ENCODE measurements at regions not wholly inside any gene's neighbourhood (a gene's known extent, or its start where the extent isn't known, plus 50 kb on each side); places are given as distances from the start of the nearest gene placed in this dataset.

GRCh38 chr1:30331415-30332065, 391.8 kb downstream of the MATN1 start:
- Histone ChIP-seq H3K9ac (ENCODE audit: low read length) (no peak overlapping the region), H4K20me1 (ENCODE audit: insufficient read depth, low read depth, low read length) (no peaks in the 10 kb centered on the region), H3K27ac (ENCODE audit: low read length) (no peak overlapping the region), H3K4me2 (ENCODE audit: low read depth, low read length, poor library complexity, severe bottlenecking) (no peak overlapping the region), H3K9me2 (replicated peaks; ENCODE audit: insufficient read depth, low read length) (no peaks in the 10 kb centered on the region), H3K36me3 (ENCODE audit: insufficient read depth, low read length) (no peaks in the 10 kb centered on the region), H3K79me2 (ENCODE audit: low read length) (no peaks in the 10 kb centered on the region), H2AFZ (ENCODE audit: low read length) (no peak overlapping the region), H3K9me3 (ENCODE audit: low read length) (no peaks in the 10 kb centered on the region), H3K4me3 (ENCODE audit: low read length) (no peak overlapping the region), H3K27me3 (ENCODE audit: low read length) (no peaks in the 10 kb centered on the region), H3K4me1 (ENCODE audit: low read length) (no peaks in the 10 kb centered on the region)
- DNase-seq = no peak

- Histone ChIP-seq H3K27ac (ENCODE audit: low read length) (no peak overlapping the region), H3K4me3 (ENCODE audit: low read length) (no peak overlapping the region), H2AFZ (ENCODE audit: low read length) (no peak overlapping the region), H3K27me3 (ENCODE audit: low read length) (no peaks in the 10 kb centered on the region), H3K4me2 (ENCODE audit: low read depth, low read length, poor library complexity, severe bottlenecking) (no peak overlapping the region), H3K9me2 (replicated peaks; ENCODE audit: insufficient read depth, low read length) (no peaks in the 10 kb centered on the region), H4K20me1 (ENCODE audit: insufficient read depth, low read depth, low read length) (no peaks in the 10 kb centered on the region), H3K4me1 (ENCODE audit: low read length) (no peaks in the 10 kb centered on the region), H3K9me3 (ENCODE audit: low read length) (no peaks in the 10 kb centered on the region), H3K79me2 (ENCODE audit: low read length) (no peaks in the 10 kb centered on the region), H3K9ac (ENCODE audit: low read length) (no peak overlapping the region), H3K36me3 (ENCODE audit: insufficient read depth, low read length) (no peaks in the 10 kb centered on the region)
- no peak for DNase-seq
Observed at GRCh38 chr1:30330644-30331043, 392.7 kb downstream of the MATN1 start.

GRCh38 chr1:30329802-30330557, 393.4 kb downstream of the MATN1 start:
- H3K4me1 ChIP-seq (ENCODE audit: low read length) = no peaks in the 10 kb centered on the region

GRCh38 chr1:30329263-30329753, 394.1 kb downstream of the MATN1 start:
- no peaks in the 10 kb centered on the region for H3K9me2 ChIP-seq (replicated peaks; ENCODE audit: insufficient read depth, low read length)
- H3K9me3 ChIP-seq (ENCODE audit: low read length) = no peaks in the 10 kb centered on the region
- no peaks in the 10 kb centered on the region for H3K79me2 ChIP-seq (ENCODE audit: low read length)
- no peak overlapping the region for H3K9ac ChIP-seq (ENCODE audit: low read length)
- H3K27ac ChIP-seq (ENCODE audit: low read length) = no peak overlapping the region
- H3K27me3 ChIP-seq (ENCODE audit: low read length) = no peaks in the 10 kb centered on the region
- no peak for DNase-seq
- H3K4me1 ChIP-seq (ENCODE audit: low read length) = no peaks in the 10 kb centered on the region
- no peak overlapping the region for H2AFZ ChIP-seq (ENCODE audit: low read length)
- no peaks in the 10 kb centered on the region for H4K20me1 ChIP-seq (ENCODE audit: insufficient read depth, low read depth, low read length)
- no peaks in the 10 kb centered on the region for H3K36me3 ChIP-seq (ENCODE audit: insufficient read depth, low read length)
- no peak overlapping the region for H3K4me2 ChIP-seq (ENCODE audit: low read depth, low read length, poor library complexity, severe bottlenecking)
- no peak overlapping the region for H3K4me3 ChIP-seq (ENCODE audit: low read length)

More at GRCh38 chr1:30329802-30330557, 393.4 kb downstream of the MATN1 start:
- H3K9ac ChIP-seq (ENCODE audit: low read length) = no peak overlapping the region
- no peak for DNase-seq
- H3K36me3 ChIP-seq (ENCODE audit: insufficient read depth, low read length) = no peaks in the 10 kb centered on the region
- no peak overlapping the region for H3K4me2 ChIP-seq (ENCODE audit: low read depth, low read length, poor library complexity, severe bottlenecking)
- no peak overlapping the region for H3K27ac ChIP-seq (ENCODE audit: low read length)
- no peaks in the 10 kb centered on the region for H3K9me2 ChIP-seq (replicated peaks; ENCODE audit: insufficient read depth, low read length)
- H3K9me3 ChIP-seq (ENCODE audit: low read length) = no peaks in the 10 kb centered on the region
- H3K4me3 ChIP-seq (ENCODE audit: low read length) = no peak overlapping the region
- H3K27me3 ChIP-seq (ENCODE audit: low read length) = no peaks in the 10 kb centered on the region
- no peaks in the 10 kb centered on the region for H3K79me2 ChIP-seq (ENCODE audit: low read length)
- no peak overlapping the region for H2AFZ ChIP-seq (ENCODE audit: low read length)
- no peaks in the 10 kb centered on the region for H4K20me1 ChIP-seq (ENCODE audit: insufficient read depth, low read depth, low read length)

- H2AFZ ChIP-seq (ENCODE audit: low read length) = no peak overlapping the region
- H4K20me1 ChIP-seq (ENCODE audit: insufficient read depth, low read depth, low read length) = no peaks in the 10 kb centered on the region
- H3K9me3 ChIP-seq (ENCODE audit: low read length) = no peaks in the 10 kb centered on the region
- no peak overlapping the region for H3K9ac ChIP-seq (ENCODE audit: low read length)
- DNase-seq = no peak
- no peaks in the 10 kb centered on the region for H3K27me3 ChIP-seq (ENCODE audit: low read length)
- H3K27ac ChIP-seq (ENCODE audit: low read length) = no peak overlapping the region
- H3K4me3 ChIP-seq (ENCODE audit: low read length) = no peak overlapping the region
- H3K4me2 ChIP-seq (ENCODE audit: low read depth, low read length, poor library complexity, severe bottlenecking) = no peak overlapping the region
- H3K79me2 ChIP-seq (ENCODE audit: low read length) = no peaks in the 10 kb centered on the region
- no peaks in the 10 kb centered on the region for H3K9me2 ChIP-seq (replicated peaks; ENCODE audit: insufficient read depth, low read length)
- H3K36me3 ChIP-seq (ENCODE audit: insufficient read depth, low read length) = no peaks in the 10 kb centered on the region
- H3K4me1 ChIP-seq (ENCODE audit: low read length) = no peaks in the 10 kb centered on the region
Observed at GRCh38 chr1:30328401-30329262, 394.8 kb downstream of the MATN1 start.

GRCh38 chr1:30328100-30328370, 395.4 kb downstream of the MATN1 start:
- H3K4me1 ChIP-seq (ENCODE audit: low read length) = no peaks in the 10 kb centered on the region
- H3K27me3 ChIP-seq (ENCODE audit: low read length) = no peaks in the 10 kb centered on the region
- DNase-seq = no peak
- H3K79me2 ChIP-seq (ENCODE audit: low read length) = no peaks in the 10 kb centered on the region
- H3K27ac ChIP-seq (ENCODE audit: low read length) = no peak overlapping the region
- H3K4me2 ChIP-seq (ENCODE audit: low read depth, low read length, poor library complexity, severe bottlenecking) = no peak overlapping the region
- no peaks in the 10 kb centered on the region for H3K36me3 ChIP-seq (ENCODE audit: insufficient read depth, low read length)
- no peaks in the 10 kb centered on the region for H4K20me1 ChIP-seq (ENCODE audit: insufficient read depth, low read depth, low read length)
- no peak overlapping the region for H3K9ac ChIP-seq (ENCODE audit: low read length)
- no peak overlapping the region for H3K4me3 ChIP-seq (ENCODE audit: low read length)
- H3K9me3 ChIP-seq (ENCODE audit: low read length) = no peaks in the 10 kb centered on the region
- no peaks in the 10 kb centered on the region for H3K9me2 ChIP-seq (replicated peaks; ENCODE audit: insufficient read depth, low read length)
- no peak overlapping the region for H2AFZ ChIP-seq (ENCODE audit: low read length)

- Histone ChIP-seq H3K27me3 (ENCODE audit: low read length) (no peaks in the 10 kb centered on the region), H2AFZ (ENCODE audit: low read length) (no peak overlapping the region), H4K20me1 (ENCODE audit: insufficient read depth, low read depth, low read length) (no peaks in the 10 kb centered on the region), H3K9me3 (ENCODE audit: low read length) (no peaks in the 10 kb centered on the region), H3K4me1 (ENCODE audit: low read length) (no peaks in the 10 kb centered on the region), H3K9ac (ENCODE audit: low read length) (no peak overlapping the region), H3K36me3 (ENCODE audit: insufficient read depth, low read length) (no peaks in the 10 kb centered on the region), H3K4me3 (ENCODE audit: low read length) (no peak overlapping the region), H3K79me2 (ENCODE audit: low read length) (no peaks in the 10 kb centered on the region), H3K9me2 (replicated peaks; ENCODE audit: insufficient read depth, low read length) (no peaks in the 10 kb centered on the region), H3K27ac (ENCODE audit: low read length) (no peak overlapping the region), H3K4me2 (ENCODE audit: low read depth, low read length, poor library complexity, severe bottlenecking) (no peak overlapping the region)
- no peak for DNase-seq
Observed at GRCh38 chr1:30327370-30328099, 395.9 kb downstream of the MATN1 start.

GRCh38 chr1:30325999-30326398, 397.4 kb downstream of the MATN1 start:
- Histone ChIP-seq H3K79me2 (ENCODE audit: low read length) (no peaks in the 10 kb centered on the region), H3K36me3 (ENCODE audit: insufficient read depth, low read length) (no peaks in the 10 kb centered on the region), H3K9me3 (ENCODE audit: low read length) (no peaks in the 10 kb centered on the region)

More at GRCh38 chr1:30325999-30326398, 397.4 kb downstream of the MATN1 start:
- Histone ChIP-seq H3K4me3 (ENCODE audit: low read length) (no peak overlapping the region), H2AFZ (ENCODE audit: low read length) (no peak overlapping the region), H3K9me2 (replicated peaks; ENCODE audit: insufficient read depth, low read length) (no peaks in the 10 kb centered on the region), H3K27me3 (ENCODE audit: low read length) (no peaks in the 10 kb centered on the region), H3K27ac (ENCODE audit: low read length) (no peak overlapping the region), H3K4me1 (ENCODE audit: low read length) (no peaks in the 10 kb centered on the region), H3K4me2 (ENCODE audit: low read depth, low read length, poor library complexity, severe bottlenecking) (no peak overlapping the region), H4K20me1 (ENCODE audit: insufficient read depth, low read depth, low read length) (no peaks in the 10 kb centered on the region), H3K9ac (ENCODE audit: low read length) (no peak overlapping the region)
- DNase-seq = no peak
